ENCODE measurements at regions not wholly inside any gene's neighbourhood (a gene's known extent, or its start where the extent isn't known, plus 50 kb on each side); places are given as distances from the start of the nearest gene placed in this dataset.

GRCh38 chr9:108345826-108346225 lies 510.0 kb downstream of the ACTL7B start:
- DNase-seq (ENCODE audit: low spot score) = no peak

- no peak for DNase-seq (ENCODE audit: low spot score)
These were observed 516.5 kb downstream of the ACTL7B start for GRCh38 chr9:108339251-108339650.

- no peak for DNase-seq (ENCODE audit: low spot score)
These were observed 519.2 kb downstream of the ACTL7B start for GRCh38 chr9:108336575-108336974.

- DNase-seq (ENCODE audit: low spot score) = no peak
These were observed 522.2 kb downstream of the ACTL7B start for GRCh38 chr9:108333530-108333983.

- no peak for DNase-seq (ENCODE audit: low spot score)
These were observed 524.2 kb downstream of the ACTL7B start for GRCh38 chr9:108331596-108331995.

GRCh38 chr9:108325406-108325805 lies 530.4 kb downstream of the ACTL7B start:
- DNase-seq (ENCODE audit: low spot score) = no peak

GRCh38 chr9:108323615-108324014 lies 532.2 kb downstream of the ACTL7B start:
- no peak for DNase-seq (ENCODE audit: low spot score)

GRCh38 chr9:108322326-108323098 lies 533.3 kb downstream of the ACTL7B start:
- no peak for DNase-seq (ENCODE audit: low spot score)

- DNase-seq (ENCODE audit: low spot score) = no peak
These were observed 539.2 kb downstream of the ACTL7B start for GRCh38 chr9:108316630-108317029.

GRCh38 chr9:108316066-108316465 lies 539.7 kb downstream of the ACTL7B start:
- DNase-seq (ENCODE audit: low spot score) = no peak

- no peak for DNase-seq (ENCODE audit: low spot score)
These were observed 544.0 kb downstream of the ACTL7B start for GRCh38 chr9:108311745-108312144.

GRCh38 chr9:108310202-108310601 lies 545.6 kb downstream of the ACTL7B start:
- DNase-seq (ENCODE audit: low spot score) = no peak

- no peak for DNase-seq (ENCODE audit: low spot score)
These were observed 555.2 kb downstream of the ACTL7B start for GRCh38 chr9:108300306-108301287.

GRCh38 chr9:108297073-108297472 lies 558.7 kb downstream of the ACTL7B start:
- DNase-seq (ENCODE audit: low spot score) = no peak

- DNase-seq (ENCODE audit: low spot score) = no peak
These were observed 559.7 kb downstream of the ACTL7B start for GRCh38 chr9:108296056-108296455.

GRCh38 chr9:108291586-108291932 lies 564.2 kb downstream of the ACTL7B start:
- DNase-seq (ENCODE audit: low spot score) = no peak

GRCh38 chr9:108290839-108291585 lies 564.8 kb downstream of the ACTL7B start:
- no peak for DNase-seq (ENCODE audit: low spot score)

GRCh38 chr9:108286638-108287206 lies 569.1 kb downstream of the ACTL7B start:
- DNase-seq (ENCODE audit: low spot score) = no peak

GRCh38 chr9:108283696-108284095 lies 572.1 kb downstream of the ACTL7B start:
- DNase-seq (ENCODE audit: low spot score) = no peak

- DNase-seq (ENCODE audit: low spot score) = no peak
These were observed 572.9 kb downstream of the ACTL7B start for GRCh38 chr9:108282872-108283271.

GRCh38 chr9:108281696-108282095 lies 574.1 kb downstream of the ACTL7B start:
- no peak for DNase-seq (ENCODE audit: low spot score)

- no peak for DNase-seq (ENCODE audit: low spot score)
These were observed 577.4 kb downstream of the ACTL7B start for GRCh38 chr9:108278341-108278740.
